Right forelimb (tissue), 1 donor: ENCODE measurements at regions not wholly inside any gene's neighbourhood (a gene's known extent, or its start where the extent isn't known, plus 50 kb on each side); places are given as distances from the start of the nearest gene placed in this dataset.
"Not testable (repeated sequence)": the region's sequence is repeated elsewhere in the genome, so short reads cannot be mapped to it uniquely, and the experiment has no call there.

ENCODE experiments used
- DNase-seq: peaks from one replicate; pipeline ENCODE4 v3.0.0-alpha.2; 2018

- no peak for DNase-seq
These were observed 794.3 kb upstream of the NOVA1 start for GRCh38 chr14:27392153-27392552.

GRCh38 chr14:27409944-27410343, 812.1 kb upstream of the NOVA1 start:
- no peak for DNase-seq

- no peak for DNase-seq
These were observed 813.1 kb upstream of the NOVA1 start for GRCh38 chr14:27410981-27411380.

- DNase-seq: no peak
These were observed 830.0 kb upstream of the NOVA1 start for GRCh38 chr14:27427796-27428195.

- DNase-seq: no peak
These were observed 838.3 kb upstream of the NOVA1 start for GRCh38 chr14:27435923-27436670.

GRCh38 chr14:27484633-27485032, 886.8 kb upstream of the NOVA1 start:
- DNase-seq: no peak

- no peak for DNase-seq
These were observed 887.4 kb upstream of the NOVA1 start for GRCh38 chr14:27485193-27485592.

- no peak for DNase-seq
These were observed 908.4 kb upstream of the NOVA1 start for GRCh38 chr14:27506272-27506671.

GRCh38 chr14:27528328-27528727, 930.5 kb upstream of the NOVA1 start:
- no peak for DNase-seq

- no peak for DNase-seq
These were observed 938.9 kb upstream of the NOVA1 start for GRCh38 chr14:27536748-27537147.

- no peak for DNase-seq
These were observed 948.3 kb upstream of the NOVA1 start for GRCh38 chr14:27546111-27546510.

GRCh38 chr14:27553790-27554189, 956.0 kb upstream of the NOVA1 start:
- no peak for DNase-seq

- no peak for DNase-seq
These were observed 959.6 kb upstream of the NOVA1 start for GRCh38 chr14:27557445-27557844.

- DNase-seq: no peak
These were observed 962.0 kb upstream of the NOVA1 start for GRCh38 chr14:27559848-27560247.

GRCh38 chr14:27566843-27567382, 969.1 kb upstream of the NOVA1 start:
- no peak for DNase-seq

GRCh38 chr14:27573018-27573417, 975.2 kb upstream of the NOVA1 start:
- no peak for DNase-seq

- no peak for DNase-seq
These were observed 989.3 kb upstream of the NOVA1 start for GRCh38 chr14:27587103-27587502.

- no peak for DNase-seq
These were observed 1007.4 kb upstream of the NOVA1 start for GRCh38 chr14:27605282-27605681.

- DNase-seq: no peak
These were observed 1010.5 kb upstream of the NOVA1 start for GRCh38 chr14:27608377-27608776.

GRCh38 chr14:27612121-27612520, 1014.3 kb upstream of the NOVA1 start:
- DNase-seq: no peak

- DNase-seq: no peak
These were observed 1015.3 kb upstream of the NOVA1 start for GRCh38 chr14:27613102-27613501.

GRCh38 chr14:27623782-27624181, 1025.9 kb upstream of the NOVA1 start:
- DNase-seq: no peak

- DNase-seq: no peak
These were observed 1036.5 kb upstream of the NOVA1 start for GRCh38 chr14:27634056-27634970.

- DNase-seq: not testable (repeated sequence)
These were observed 1042.9 kb upstream of the NOVA1 start for GRCh38 chr14:27640688-27641087.
